ENCODE measurements at regions not wholly inside any gene's neighbourhood (a gene's known extent, or its start where the extent isn't known, plus 50 kb on each side); places are given as distances from the start of the nearest gene placed in this dataset.

DNA sequence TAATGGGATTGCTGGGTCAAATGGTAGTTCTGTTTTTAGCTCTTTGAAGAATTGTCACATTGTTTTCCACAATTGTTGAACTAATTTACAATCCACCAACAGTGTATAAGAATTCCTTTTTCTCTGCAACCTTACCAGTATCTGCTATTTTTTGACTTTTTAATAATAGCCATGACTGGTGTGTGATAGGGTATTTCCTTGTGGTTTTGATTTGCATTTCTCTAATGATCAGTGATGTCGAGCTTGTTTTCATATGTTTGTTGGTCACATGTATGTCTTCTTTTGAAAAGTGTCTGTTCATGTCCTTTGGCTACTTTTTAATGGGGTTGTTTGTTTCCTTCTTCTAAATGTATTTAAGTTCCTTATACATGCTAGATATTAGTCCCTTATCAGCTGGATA is 322.3 kb downstream of the CDH2 start:
- H3K27ac ChIP-seq = no peak overlapping the region

DNA sequence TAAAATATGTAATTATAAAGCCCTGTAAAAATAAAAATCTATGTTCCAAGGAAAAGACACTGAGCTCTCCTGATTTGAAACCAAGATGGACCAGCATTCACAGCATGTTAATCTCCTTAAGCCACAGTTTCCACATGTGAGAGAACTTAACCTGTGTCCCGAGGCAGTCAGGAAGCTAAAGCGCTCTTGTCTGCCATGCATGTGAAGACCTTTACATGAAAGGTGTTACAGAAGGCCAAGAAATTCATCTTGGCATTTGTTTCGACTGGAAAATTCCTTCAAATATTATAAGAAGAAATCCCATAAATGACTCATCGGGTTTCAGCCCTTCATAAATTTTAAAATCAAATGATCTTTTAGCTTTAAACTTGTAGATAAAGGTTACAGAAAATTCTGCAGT is 328.6 kb downstream of the CDH2 start:
- Histone ChIP-seq H3K27me3 (ENCODE audit: control insufficient read depth, insufficient read depth, low read length) (no peaks in the 10 kb centered on the region), H3K4me2 (ENCODE audit: low read length) (no peak overlapping the region), H3K4me3 (ENCODE audit: low read depth, low read length) (no peak overlapping the region), H2AFZ (no peak overlapping the region), H3K79me2 (no peaks in the 10 kb centered on the region), H3K27ac (no peak overlapping the region), H3K9ac (no peak overlapping the region), H3K36me3 (ENCODE audit: control insufficient read depth, insufficient read depth, low read length) (no peaks in the 10 kb centered on the region), H3K9me3 (ENCODE audit: control insufficient read depth, low read length) (no peaks in the 10 kb centered on the region), H3K4me1 (no peaks in the 10 kb centered on the region)
- TF ChIP-seq, protein P1, sequence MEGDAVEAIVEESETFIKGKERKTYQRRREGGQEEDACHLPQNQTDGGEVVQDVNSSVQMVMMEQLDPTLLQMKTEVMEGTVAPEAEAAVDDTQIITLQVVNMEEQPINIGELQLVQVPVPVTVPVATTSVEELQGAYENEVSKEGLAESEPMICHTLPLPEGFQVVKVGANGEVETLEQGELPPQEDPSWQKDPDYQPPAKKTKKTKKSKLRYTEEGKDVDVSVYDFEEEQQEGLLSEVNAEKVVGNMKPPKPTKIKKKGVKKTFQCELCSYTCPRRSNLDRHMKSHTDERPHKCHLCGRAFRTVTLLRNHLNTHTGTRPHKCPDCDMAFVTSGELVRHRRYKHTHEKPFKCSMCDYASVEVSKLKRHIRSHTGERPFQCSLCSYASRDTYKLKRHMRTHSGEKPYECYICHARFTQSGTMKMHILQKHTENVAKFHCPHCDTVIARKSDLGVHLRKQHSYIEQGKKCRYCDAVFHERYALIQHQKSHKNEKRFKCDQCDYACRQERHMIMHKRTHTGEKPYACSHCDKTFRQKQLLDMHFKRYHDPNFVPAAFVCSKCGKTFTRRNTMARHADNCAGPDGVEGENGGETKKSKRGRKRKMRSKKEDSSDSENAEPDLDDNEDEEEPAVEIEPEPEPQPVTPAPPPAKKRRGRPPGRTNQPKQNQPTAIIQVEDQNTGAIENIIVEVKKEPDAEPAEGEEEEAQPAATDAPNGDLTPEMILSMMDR (IDR thresholded peaks at IDR 0.05) = no peak

More for the DNA sequence above, 322.3 kb downstream of the CDH2 start:
- TF ChIP-seq, protein P1 (IDR thresholded peaks at IDR 0.05) = no peak
- no peak overlapping the region for H3K4me3 ChIP-seq (ENCODE audit: low read depth, low read length)
- H2AFZ ChIP-seq = no peak overlapping the region
- H3K9ac ChIP-seq = no peak overlapping the region
- no peaks in the 10 kb centered on the region for H3K79me2 ChIP-seq
- no peaks in the 10 kb centered on the region for H3K36me3 ChIP-seq (ENCODE audit: control insufficient read depth, insufficient read depth, low read length)
- no peaks in the 10 kb centered on the region for H3K9me3 ChIP-seq (ENCODE audit: control insufficient read depth, low read length)
- H3K27me3 ChIP-seq (ENCODE audit: control insufficient read depth, insufficient read depth, low read length) = no peaks in the 10 kb centered on the region
- H3K4me2 ChIP-seq (ENCODE audit: low read length) = no peak overlapping the region
- peaks cover 2% of the 10 kb centered on the region for H3K4me1 ChIP-seq

DNA sequence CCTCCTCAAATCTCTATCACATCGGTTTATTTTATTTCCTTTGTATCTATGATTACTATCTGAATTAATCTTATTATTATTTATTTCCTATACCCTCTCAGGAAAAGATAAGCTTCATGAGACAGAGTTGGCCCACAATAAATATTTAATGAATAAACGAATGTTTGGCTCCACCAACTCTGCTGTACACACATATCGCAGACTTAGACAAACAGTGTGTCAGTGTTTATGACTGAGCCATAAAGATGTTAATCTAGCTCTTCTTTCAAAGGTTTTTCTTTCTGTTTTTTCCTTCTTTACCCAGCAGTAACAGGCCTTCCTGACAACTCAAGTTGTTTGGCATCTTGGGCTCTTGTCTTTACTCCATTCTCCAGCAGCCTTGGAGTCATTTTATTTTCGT is 329.5 kb downstream of the CDH2 start:
- Histone ChIP-seq H2AFZ (peak overlapping the region; percentile 75), H3K36me3 (ENCODE audit: control insufficient read depth, insufficient read depth, low read length) (no peaks in the 10 kb centered on the region)
- TF ChIP-seq, protein P1 (IDR thresholded peaks at IDR 0.05) = no peak

DNA sequence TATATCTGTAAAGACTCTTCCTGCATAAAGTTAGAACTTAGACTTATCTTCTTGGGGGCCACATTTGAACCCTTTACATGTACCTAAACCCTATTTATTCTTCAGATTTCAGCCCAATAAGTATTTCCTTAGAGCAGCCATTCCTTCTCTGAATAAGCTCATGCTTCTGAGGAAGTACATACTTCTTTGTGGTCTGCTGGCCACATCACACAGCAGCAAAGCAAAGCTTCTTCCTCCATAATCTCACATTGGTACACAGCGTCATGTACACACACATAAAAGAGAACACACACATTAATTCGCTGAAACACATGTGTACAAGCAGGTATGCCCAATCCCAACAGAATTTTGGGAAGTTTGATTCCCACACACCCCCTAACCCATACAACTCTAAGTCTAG is 331.0 kb downstream of the CDH2 start:
- TF ChIP-seq, protein P1 (IDR thresholded peaks at IDR 0.05) = no peak
- Histone ChIP-seq H2AFZ (no peak overlapping the region), H3K79me2 (no peaks in the 10 kb centered on the region), H3K9ac (no peak overlapping the region), H3K4me1 (no peaks in the 10 kb centered on the region), H3K27me3 (ENCODE audit: control insufficient read depth, insufficient read depth, low read length) (no peaks in the 10 kb centered on the region), H3K27ac (no peak overlapping the region), H3K9me3 (ENCODE audit: control insufficient read depth, low read length) (no peaks in the 10 kb centered on the region), H3K4me2 (ENCODE audit: low read length) (no peak overlapping the region), H3K36me3 (ENCODE audit: control insufficient read depth, insufficient read depth, low read length) (no peaks in the 10 kb centered on the region), H3K4me3 (ENCODE audit: low read depth, low read length) (no peak overlapping the region)

More for the DNA sequence above, 329.5 kb downstream of the CDH2 start:
- Histone ChIP-seq H3K4me1 (no peaks in the 10 kb centered on the region), H3K4me3 (ENCODE audit: low read depth, low read length) (no peak overlapping the region), H3K27me3 (ENCODE audit: control insufficient read depth, insufficient read depth, low read length) (no peaks in the 10 kb centered on the region), H3K9ac (no peak overlapping the region), H3K9me3 (ENCODE audit: control insufficient read depth, low read length) (no peaks in the 10 kb centered on the region), H3K4me2 (ENCODE audit: low read length) (no peak overlapping the region), H3K79me2 (no peaks in the 10 kb centered on the region), H3K27ac (no peak overlapping the region)

All from parathyroid adenoma (tissue), 2 donors.